ENCODE measurements at regions not wholly inside any gene's neighbourhood (a gene's known extent, or its start where the extent isn't known, plus 50 kb on each side); places are given as distances from the start of the nearest gene placed in this dataset.

- ATAC-seq (no peak), DNase-seq (no peak)
- Histone ChIP-seq H3K4me3 (no peak overlapping the region), H3K9me3 (no peaks in the 10 kb centered on the region), H3K36me3 (ENCODE audit: insufficient read depth in 1 of 2, low read depth in 1 of 2) (no peaks in the 10 kb centered on the region), H3K27ac (no peak overlapping the region), H3K27me3 (ENCODE audit: insufficient read depth in 3 of 3, low read length in 2 of 3) (no peaks in the 10 kb centered on the region), H3K4me1 (no peaks in the 10 kb centered on the region)
- no peak for TF ChIP-seq CTCF (IDR thresholded peaks at IDR 0.05)
- WGBS, 3 donors = 57 to 67% (median 58%) methylated on average over 2 of the region's 2 CpGs
- intact Hi-C loops (cut with DNase I) = no loop called here
Observed at GRCh38 chr14:46233786-46234185, 417.8 kb downstream of the RPL10L start.

- no peaks in the 10 kb centered on the region for H3K36me3 ChIP-seq (ENCODE audit: insufficient read depth in 1 of 2, low read depth in 1 of 2)
- no peak for ATAC-seq
- WGBS, 3 donors = 44 to 54% (median 45%) methylated on average over 2 of the region's 2 CpGs
- DNase-seq = no peak
- no peak for TF ChIP-seq CTCF (IDR thresholded peaks at IDR 0.05)
- H3K4me3 ChIP-seq = no peak overlapping the region
- no peaks in the 10 kb centered on the region for H3K9me3 ChIP-seq
- intact Hi-C loops (cut with DNase I) = no loop called here
- no peaks in the 10 kb centered on the region for H3K4me1 ChIP-seq
- no peak overlapping the region for H3K27ac ChIP-seq
- H3K27me3 ChIP-seq (ENCODE audit: insufficient read depth in 3 of 3, low read length in 2 of 3) = no peaks in the 10 kb centered on the region
Observed at GRCh38 chr14:46230540-46230939, 421.0 kb downstream of the RPL10L start.

GRCh38 chr14:46215801-46216200 lies 435.8 kb downstream of the RPL10L start:
- WGBS, 3 donors = 52 to 68% (median 56%) methylated on average over 1 of the region's 1 CpG
- DNase-seq (no peak), ATAC-seq (no peak)
- H3K27ac ChIP-seq = no peak overlapping the region
- H3K27me3 ChIP-seq (ENCODE audit: insufficient read depth in 3 of 3, low read length in 2 of 3) = no peaks in the 10 kb centered on the region
- no peak for TF ChIP-seq CTCF (IDR thresholded peaks at IDR 0.05)
- no peaks in the 10 kb centered on the region for H3K36me3 ChIP-seq (ENCODE audit: insufficient read depth in 1 of 2, low read depth in 1 of 2)
- intact Hi-C loops (cut with DNase I) = no loop called here
- H3K4me3 ChIP-seq = no peak overlapping the region
- no peaks in the 10 kb centered on the region for H3K4me1 ChIP-seq
- H3K9me3 ChIP-seq = no peaks in the 10 kb centered on the region

- Histone ChIP-seq H3K27me3 (ENCODE audit: insufficient read depth in 3 of 3, low read length in 2 of 3) (no peaks in the 10 kb centered on the region), H3K27ac (no peak overlapping the region), H3K4me1 (no peaks in the 10 kb centered on the region), H3K36me3 (ENCODE audit: insufficient read depth in 1 of 2, low read depth in 1 of 2) (no peaks in the 10 kb centered on the region), H3K9me3 (no peaks in the 10 kb centered on the region), H3K4me3 (no peak overlapping the region)
- intact Hi-C loops (cut with DNase I) = no loop called here
- ATAC-seq = no peak
- WGBS, 3 donors = 54 to 60% (median 59%) methylated on average over 2 of the region's 2 CpGs
- TF ChIP-seq CTCF (IDR thresholded peaks at IDR 0.05) = no peak
- no peak for DNase-seq
Observed at GRCh38 chr14:46198676-46199075, 452.9 kb downstream of the RPL10L start.

- intact Hi-C loops (cut with DNase I) = no loop called here
- Histone ChIP-seq H3K27ac (no peak overlapping the region), H3K27me3 (ENCODE audit: insufficient read depth in 3 of 3, low read length in 2 of 3) (no peaks in the 10 kb centered on the region), H3K36me3 (ENCODE audit: insufficient read depth in 1 of 2, low read depth in 1 of 2) (no peaks in the 10 kb centered on the region), H3K4me3 (no peak overlapping the region), H3K9me3 (no peaks in the 10 kb centered on the region), H3K4me1 (no peaks in the 10 kb centered on the region)
- no peak for ATAC-seq
- TF ChIP-seq CTCF (IDR thresholded peaks at IDR 0.05) = no peak
- no peak for DNase-seq
- WGBS, 3 donors = 78 to 88% (median 81%) methylated on average over 4 of the region's 4 CpGs
Observed at GRCh38 chr14:46197856-46198255, 453.7 kb downstream of the RPL10L start.
